GM23338 (cell line): ENCODE measurements at regions not wholly inside any gene's neighbourhood (a gene's known extent, or its start where the extent isn't known, plus 50 kb on each side); places are given as distances from the start of the nearest gene placed in this dataset.

Experiments
- ATAC-seq: fragments of 200-7000 bp; cut with Tn5 transposase; 3 replicates; pipeline ENCODE4 v1.9.1; 2020
- DNase-seq: peaks from one replicate; pipeline ENCODE4 v3.0.0-alpha.2; 2015; ENCODE audit warnings: low spot score
- H2AFZ ChIP-seq: fragments of 200-600 bp; sonication (generic); 2 replicates; pipeline ENCODE4 v1.8.0; 2016; ENCODE audit warnings: antibody characterized with exemption, mild to moderate bottlenecking, moderate library complexity
- H3F3A ChIP-seq: fragments of 200-600 bp; sonication (generic); replicated peaks from 2 replicates; pipeline ENCODE4 v1.8.0; 2017; ENCODE audit warnings: antibody characterized with exemption, mixed run types, low read depth
- H3K27ac ChIP-seq: fragments of 200-600 bp; sonication (generic); 2 replicates; pipeline ENCODE4 v1.6.1; 2016; ENCODE audit warnings: low read depth
- H3K27me3 ChIP-seq: fragments of 200-600 bp; sonication (generic); 2 replicates; pipeline ENCODE4 v1.8.0; 2016; ENCODE audit warnings: mild to moderate bottlenecking, mixed run types, moderate library complexity; ENCODE audit not compliant: insufficient read depth
- H3K36me3 ChIP-seq: fragments of 200-600 bp; sonication (generic); 2 replicates; pipeline ENCODE4 v1.8.0; 2016; ENCODE audit warnings: mild to moderate bottlenecking; ENCODE audit not compliant: insufficient read depth
- H3K4me1 ChIP-seq: fragments of 200-600 bp; sonication (generic); 2 replicates; pipeline ENCODE4 v1.8.0; 2016; ENCODE audit warnings: mild to moderate bottlenecking, moderate library complexity; ENCODE audit not compliant: insufficient read depth
- H3K4me2 ChIP-seq: fragments of 200-600 bp; sonication (generic); 2 replicates; pipeline ENCODE4 v1.7.1; 2017; ENCODE audit warnings: mixed run types
- H3K4me3 ChIP-seq: fragments of 200-600 bp; sonication (generic); 2 replicates; pipeline ENCODE4 v1.6.1; 2016; ENCODE audit warnings: mixed run types
- H3K79me2 ChIP-seq: fragments of 200-600 bp; sonication (generic); replicated peaks from 2 replicates; pipeline ENCODE4 v1.8.0; 2017; ENCODE audit warnings: mild to moderate bottlenecking; ENCODE audit not compliant: insufficient read depth
- H3K9me2 ChIP-seq: fragments of 200-600 bp; sonication (generic); 2 replicates; pipeline ENCODE4 v1.8.0; 2017; ENCODE audit not compliant: insufficient read depth
- H4K20me1 ChIP-seq: fragments of 200-600 bp; sonication (generic); replicated peaks from 2 replicates; pipeline ENCODE4 v1.8.0; 2017; ENCODE audit warnings: mild to moderate bottlenecking; ENCODE audit not compliant: insufficient read depth
- H3K27ac Mint-ChIP-seq: 2 replicates; pipeline ENCODE4 v1.8.0; 2020; ENCODE audit warnings: inconsistent platforms, mild to moderate bottlenecking, moderate library complexity, mixed read lengths
- H3K27me3 Mint-ChIP-seq: 3 replicates; pipeline ENCODE4 v1.8.0; 2022; ENCODE audit warnings: low read depth, mild to moderate bottlenecking, moderate library complexity, mixed read lengths, inconsistent platforms; ENCODE audit not compliant: insufficient read depth, poor library complexity
- H3K36me3 Mint-ChIP-seq: 3 replicates; pipeline ENCODE4 v1.8.0; 2021; ENCODE audit warnings: low read depth, mild to moderate bottlenecking, inconsistent platforms, moderate library complexity, mixed read lengths
- H3K4me1 Mint-ChIP-seq: 3 replicates; pipeline ENCODE4 v1.8.0; 2020; ENCODE audit warnings: mild to moderate bottlenecking, inconsistent platforms, mixed read lengths
- H3K4me3 Mint-ChIP-seq: 3 replicates; pipeline ENCODE4 v1.8.0; 2021; ENCODE audit warnings: moderate library complexity, mild to moderate bottlenecking, inconsistent platforms, mixed read lengths
- H3K9me3 Mint-ChIP-seq: 3 replicates; pipeline ENCODE4 v1.8.0; 2020; ENCODE audit warnings: moderate library complexity, mild to moderate bottlenecking, inconsistent platforms, mixed read lengths
- CTCF ChIP-seq, 2 experiments: fragments of 200-600 bp in 1 of 2; sonication (generic) in 1 of 2; conservative IDR thresholded peaks; 2 replicates each; pipeline versions ENCODE4 v1.5.1 to v1.6.1; 2016 to 2017; ENCODE audit warnings: antibody characterized with exemption in 2 of 2, low read depth in 2 of 2, mild to moderate bottlenecking in 2 of 2, moderate library complexity in 1 of 2
- EZH2 ChIP-seq: fragments of 200-600 bp; sonication (generic); IDR thresholded peaks from one replicate; pipeline ENCODE4 v1.8.0; 2017; ENCODE audit warnings: antibody characterized with exemption, mild to moderate bottlenecking, low read depth; ENCODE audit not compliant: unreplicated experiment
- EZH2phosphoT487 ChIP-seq: fragments of 200-600 bp; sonication (generic); IDR thresholded peaks from one replicate; pipeline ENCODE4 v1.8.1; 2018; ENCODE audit warnings: antibody characterized with exemption; ENCODE audit not compliant: unreplicated experiment
- NANOG ChIP-seq: IDR thresholded peaks from 2 replicates; pipeline ENCODE4 v1.6.1; 2016; ENCODE audit warnings: antibody characterized with exemption, borderline replicate concordance
- POLR2AphosphoS5 ChIP-seq: IDR thresholded peaks from 2 replicates; pipeline ENCODE4 v1.6.1; 2016; ENCODE audit warnings: antibody characterized with exemption, low read depth
- ZNF114 ChIP-seq: fragments of 250-450 bp; sonication (Bioruptor Pico); IDR thresholded peaks from 2 replicates; pipeline ENCODE4 v1.5.0; 2020; ENCODE audit warnings: mild to moderate bottlenecking, moderate library complexity
- ZNF331 ChIP-seq: fragments of 250-450 bp; sonication (Bioruptor Pico); IDR thresholded peaks from 2 replicates; pipeline ENCODE4 v1.5.0; 2020; ENCODE audit warnings: low read depth, mild to moderate bottlenecking, moderate library complexity
- TF ChIP-seq, protein P1 (sequence below): IDR thresholded peaks from 2 replicates; pipeline ENCODE4 v1.6.1; 2016; ENCODE audit warnings: antibody characterized with exemption

- Mint-ChIP-seq H3K27ac (no peak overlapping the region), H3K9me3 (no peaks in the 10 kb centered on the region; the same call in 2 of the 3 replicates), H3K4me1 (peaks cover 3% of the 10 kb centered on the region; the same call in 1 of the 3 replicates), H3K4me3 (no peak overlapping the region), H3K36me3 (no peaks in the 10 kb centered on the region), H3K27me3 (no peaks in the 10 kb centered on the region)
- ATAC-seq (no peak), DNase-seq (no peak)
- no peaks in the 10 kb centered on the region for H3K9me2 ChIP-seq
- no peak overlapping the region for H3K4me2 ChIP-seq
- no peak overlapping the region for H2AFZ ChIP-seq
- H3F3A ChIP-seq = no peaks in the 10 kb centered on the region
- no peaks in the 10 kb centered on the region for H3K4me1 ChIP-seq
- no peak overlapping the region for H3K27ac ChIP-seq
- H3K36me3 ChIP-seq = no peaks in the 10 kb centered on the region
- H4K20me1 ChIP-seq = no peaks in the 10 kb centered on the region
- no peaks in the 10 kb centered on the region for H3K79me2 ChIP-seq
- no peaks in the 10 kb centered on the region for H3K27me3 ChIP-seq
- TF ChIP-seq ZNF331 (CRISPR knock-in tag) = no peak
- TF ChIP-seq, protein P1, sequence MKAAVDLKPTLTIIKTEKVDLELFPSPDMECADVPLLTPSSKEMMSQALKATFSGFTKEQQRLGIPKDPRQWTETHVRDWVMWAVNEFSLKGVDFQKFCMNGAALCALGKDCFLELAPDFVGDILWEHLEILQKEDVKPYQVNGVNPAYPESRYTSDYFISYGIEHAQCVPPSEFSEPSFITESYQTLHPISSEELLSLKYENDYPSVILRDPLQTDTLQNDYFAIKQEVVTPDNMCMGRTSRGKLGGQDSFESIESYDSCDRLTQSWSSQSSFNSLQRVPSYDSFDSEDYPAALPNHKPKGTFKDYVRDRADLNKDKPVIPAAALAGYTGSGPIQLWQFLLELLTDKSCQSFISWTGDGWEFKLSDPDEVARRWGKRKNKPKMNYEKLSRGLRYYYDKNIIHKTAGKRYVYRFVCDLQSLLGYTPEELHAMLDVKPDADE = no peak
- no peak for TF ChIP-seq EZH2phosphoT487
- no peak for TF ChIP-seq ZNF114
- H3K4me3 ChIP-seq = no peak overlapping the region
Measured at GRCh38 chr1:193480755-193481154, 294.3 kb upstream of the B3GALT2 start.

DNA sequence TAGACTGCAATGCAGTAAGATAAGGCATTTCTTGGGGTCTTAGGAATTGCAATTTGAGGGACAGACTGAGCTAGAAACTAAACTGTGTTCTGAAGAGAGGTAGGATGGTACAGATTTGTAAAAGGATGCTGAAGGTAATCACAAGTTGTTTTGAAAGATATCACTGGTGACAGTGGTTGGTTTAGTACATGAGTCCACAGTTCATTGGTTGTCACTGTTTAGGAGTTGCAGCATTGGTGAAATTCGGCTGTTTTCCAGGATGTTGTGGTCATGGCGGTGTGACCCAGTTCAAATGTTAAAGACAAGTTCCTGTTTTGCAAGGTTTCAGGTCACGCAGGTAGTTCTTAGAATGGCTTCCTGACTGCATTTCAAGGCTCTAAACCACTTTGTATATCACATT, 292.8 kb upstream of the B3GALT2 start:
- H3K9me2 ChIP-seq = no peaks in the 10 kb centered on the region

More for the DNA sequence above, 292.8 kb upstream of the B3GALT2 start:
- TF ChIP-seq POLR2AphosphoS5 (no peak), NANOG (no peak), CTCF (conservative IDR thresholded peaks at IDR 0.05; ENCODE audit: low read depth in 2 of 2) (no peak), ZNF331 (CRISPR knock-in tag) (no peak), EZH2 (no peak), EZH2phosphoT487 (no peak)
- TF ChIP-seq, protein P1 = no peak
- Histone ChIP-seq H3K27me3 (no peaks in the 10 kb centered on the region), H3K36me3 (no peaks in the 10 kb centered on the region), H3K4me3 (no peak overlapping the region), H3K4me1 (no peaks in the 10 kb centered on the region), H3K4me2 (no peak overlapping the region), H2AFZ (peak overlapping the region; percentile 25; the same call in 1 of the 2 replicates), H3K27ac (no peak overlapping the region), H3K79me2 (no peaks in the 10 kb centered on the region), H4K20me1 (no peaks in the 10 kb centered on the region), H3F3A (no peaks in the 10 kb centered on the region)
- Mint-ChIP-seq H3K27ac (peak overlapping the region; percentile 12; the same call in 1 of the 2 replicates), H3K27me3 (peaks cover 3% of the 10 kb centered on the region), H3K4me3 (no peak overlapping the region), H3K36me3 (no peaks in the 10 kb centered on the region), H3K9me3 (no peaks in the 10 kb centered on the region; the same call in 2 of the 3 replicates), H3K4me1 (peaks cover 3% of the 10 kb centered on the region; the same call in 1 of the 3 replicates)
- no peak for DNase-seq
- no peak for ATAC-seq
